ENCODE measurements at regions not wholly inside any gene's neighbourhood (a gene's known extent, or its start where the extent isn't known, plus 50 kb on each side); places are given as distances from the start of the nearest gene placed in this dataset.
A peak's percentile ranks its signal among the peaks of the same experiment; 100 is the strongest.

GRCh38 chr15:39131609-39132008 lies 449.3 kb upstream of the THBS1 start:
- no peak for DNase-seq

DNA sequence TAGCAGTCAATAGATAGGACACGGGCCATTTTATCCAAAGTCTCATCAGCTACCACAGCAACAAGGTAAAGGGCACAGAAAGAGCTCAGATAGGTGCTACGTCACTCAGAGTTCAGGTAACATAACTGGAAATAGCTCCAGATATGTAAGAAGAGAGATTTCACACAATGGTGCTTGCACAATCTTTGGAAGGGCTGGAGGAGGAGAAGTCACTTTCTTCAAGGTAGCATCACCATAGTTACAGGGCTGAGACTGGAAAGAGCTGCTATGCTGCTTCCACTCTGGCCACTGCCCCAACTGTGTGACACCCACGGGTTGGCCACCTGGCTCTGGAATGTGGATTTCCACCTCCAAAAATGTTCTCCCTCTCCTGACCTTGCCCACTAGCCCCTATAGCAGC lies 448.8 kb upstream of the THBS1 start:
- no peak for DNase-seq

GRCh38 chr15:39132954-39133600 lies 447.8 kb upstream of the THBS1 start:
- DNase-seq: no peak

- no peak for DNase-seq
These were observed 446.6 kb upstream of the THBS1 start for GRCh38 chr15:39134282-39134681.

- no peak for DNase-seq
These were observed 444.9 kb upstream of the THBS1 start for GRCh38 chr15:39135989-39136388.

- DNase-seq: no peak
These were observed 441.3 kb upstream of the THBS1 start for GRCh38 chr15:39139431-39140059.

- peak; percentile 54 for DNase-seq
These were observed 440.7 kb upstream of the THBS1 start for GRCh38 chr15:39140060-39140604.

DNA sequence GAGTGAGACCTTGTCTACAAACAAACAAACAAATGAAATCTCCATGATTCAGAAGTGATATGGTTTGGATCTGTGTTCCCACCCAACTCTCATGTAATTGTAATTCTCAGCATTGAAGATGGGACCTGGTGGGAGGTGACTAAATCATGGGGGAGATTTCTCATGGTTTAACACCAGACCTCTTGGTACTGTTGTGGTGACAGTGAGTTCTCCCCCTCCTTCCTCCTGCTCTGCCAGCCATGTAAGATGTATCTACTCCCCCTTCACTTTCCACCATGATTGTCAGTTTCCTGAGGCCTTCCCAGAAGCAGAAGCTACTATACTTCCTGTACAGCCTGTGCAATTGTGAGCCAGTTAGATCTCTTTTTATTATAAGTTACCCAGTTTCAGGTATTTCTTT lies 438.4 kb upstream of the THBS1 start:
- no peak for DNase-seq

DNA sequence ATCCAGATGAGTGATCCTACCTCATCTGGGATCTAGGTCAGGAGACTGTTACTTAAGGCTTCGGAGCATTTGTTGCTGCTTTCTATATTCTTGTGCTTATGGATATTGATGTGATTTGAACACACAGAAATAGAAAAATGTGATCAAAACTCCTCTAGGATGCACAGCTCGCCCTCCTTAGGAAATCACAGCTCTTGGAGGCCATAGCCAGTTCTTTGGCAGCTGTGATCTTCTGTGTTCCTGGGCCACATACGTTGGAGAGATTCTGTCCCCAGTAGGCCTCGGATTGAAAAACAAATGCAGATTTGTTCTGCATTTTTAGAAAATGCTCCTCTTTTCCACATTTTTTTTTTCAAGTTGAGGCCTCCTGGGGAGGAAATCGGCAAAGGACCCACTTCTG lies 437.4 kb upstream of the THBS1 start:
- DNase-seq: no peak

DNA sequence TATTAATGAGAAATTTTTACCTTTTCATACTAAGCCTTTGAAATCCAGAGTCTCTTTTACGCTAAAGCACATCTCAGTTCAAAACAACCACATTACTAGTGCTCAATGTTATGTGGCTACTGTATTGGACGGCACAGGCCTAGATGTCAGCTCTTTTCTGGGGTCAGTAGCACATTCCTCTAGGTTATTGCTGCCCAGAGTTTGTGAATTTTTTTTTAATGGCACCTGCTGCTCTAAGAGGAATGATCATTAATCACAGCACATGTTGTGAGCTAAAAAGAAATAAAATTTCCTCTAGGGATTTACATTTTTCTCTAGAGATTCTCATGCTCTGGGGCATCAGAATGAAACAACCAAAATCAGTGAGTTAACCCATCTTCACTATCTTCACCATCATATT lies 436.8 kb upstream of the THBS1 start:
- DNase-seq: no peak

GRCh38 chr15:39144613-39145499 lies 436.0 kb upstream of the THBS1 start:
- peak; percentile 49 for DNase-seq

GRCh38 chr15:39145854-39146625 lies 434.8 kb upstream of the THBS1 start:
- DNase-seq: no peak

GRCh38 chr15:39149636-39150150 lies 431.2 kb upstream of the THBS1 start:
- no peak for DNase-seq

DNA sequence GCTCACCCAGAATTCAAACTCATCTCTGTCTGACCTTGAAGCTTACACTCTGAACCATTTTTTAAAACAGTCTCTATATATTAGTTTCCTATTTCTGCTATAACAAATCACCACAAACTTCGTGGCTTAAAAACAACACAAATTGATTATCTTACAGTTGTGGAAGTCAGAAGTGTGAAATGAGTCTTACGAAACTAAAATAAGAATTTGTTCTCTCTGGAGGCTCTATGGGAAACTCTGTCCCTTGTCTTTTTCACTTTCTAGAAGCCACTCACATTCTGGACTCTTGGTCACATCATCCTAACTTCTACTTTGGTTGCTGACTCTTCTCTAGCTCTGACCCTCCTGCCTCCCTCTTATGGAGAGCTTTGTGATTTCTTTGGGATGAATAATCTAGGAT lies 429.3 kb upstream of the THBS1 start:
- DNase-seq: no peak

- DNase-seq: no peak
These were observed 427.7 kb upstream of the THBS1 start for GRCh38 chr15:39153058-39153714.

DNA sequence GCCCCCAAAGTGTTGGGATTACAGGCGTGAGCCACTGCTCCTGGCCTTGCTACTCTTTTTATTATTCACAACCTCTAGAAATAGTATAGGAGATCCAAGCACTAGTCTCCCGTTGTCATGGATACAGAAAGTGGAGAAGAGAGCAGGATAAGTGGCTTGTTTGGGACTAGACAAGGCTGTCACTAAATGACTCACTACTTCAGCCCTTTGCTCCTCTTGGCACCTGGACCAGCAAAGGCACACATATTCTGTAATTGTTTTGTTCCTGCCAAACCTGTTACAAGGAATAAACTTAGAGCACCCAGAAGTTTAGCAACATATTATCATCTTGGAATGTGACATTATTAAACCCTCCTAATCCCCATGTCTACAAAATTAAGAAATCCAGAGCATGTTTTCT lies 427.2 kb upstream of the THBS1 start:
- no peak for DNase-seq

GRCh38 chr15:39154227-39154638 lies 426.6 kb upstream of the THBS1 start:
- DNase-seq: no peak

DNA sequence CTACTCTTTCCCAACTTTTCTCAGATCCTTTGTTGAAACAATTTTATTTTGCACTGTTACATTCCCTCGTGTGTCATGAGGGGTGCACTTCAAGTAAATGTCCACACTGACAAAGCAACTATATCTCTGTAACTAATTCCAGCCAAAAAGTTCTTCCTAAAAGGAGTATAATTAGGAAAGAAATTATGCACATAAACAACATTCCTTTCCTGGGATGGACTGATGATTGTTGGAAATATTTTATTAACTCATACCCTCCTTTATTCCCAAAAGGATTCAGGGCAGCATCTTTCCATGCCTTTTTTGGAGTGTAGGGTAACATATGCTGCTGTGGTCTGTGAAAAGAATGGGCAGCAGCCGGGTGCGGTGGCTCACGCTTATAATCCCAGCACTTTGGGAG lies 426.1 kb upstream of the THBS1 start:
- DNase-seq: no peak

DNA sequence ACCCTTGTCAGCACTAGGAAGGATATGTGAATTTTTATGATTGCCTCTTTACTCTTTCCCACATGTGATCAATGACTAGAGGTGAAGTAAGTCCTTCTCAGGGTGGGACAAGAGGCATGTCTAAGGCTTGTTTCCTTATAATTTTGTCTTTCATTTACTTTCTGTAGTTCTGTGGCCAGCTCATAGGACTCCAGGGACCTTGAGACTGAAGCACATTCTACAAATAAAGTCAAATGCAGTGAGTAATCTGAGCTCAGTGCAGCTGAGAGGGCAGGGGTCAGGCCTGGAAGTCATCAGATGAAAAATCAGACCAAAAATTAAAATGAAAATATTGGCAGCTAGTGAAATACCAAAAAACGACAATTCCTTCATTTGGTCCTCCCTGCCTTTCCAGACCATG lies 424.7 kb upstream of the THBS1 start:
- DNase-seq: no peak

- DNase-seq: no peak
These were observed 424.1 kb upstream of the THBS1 start for GRCh38 chr15:39156646-39157250.

DNA sequence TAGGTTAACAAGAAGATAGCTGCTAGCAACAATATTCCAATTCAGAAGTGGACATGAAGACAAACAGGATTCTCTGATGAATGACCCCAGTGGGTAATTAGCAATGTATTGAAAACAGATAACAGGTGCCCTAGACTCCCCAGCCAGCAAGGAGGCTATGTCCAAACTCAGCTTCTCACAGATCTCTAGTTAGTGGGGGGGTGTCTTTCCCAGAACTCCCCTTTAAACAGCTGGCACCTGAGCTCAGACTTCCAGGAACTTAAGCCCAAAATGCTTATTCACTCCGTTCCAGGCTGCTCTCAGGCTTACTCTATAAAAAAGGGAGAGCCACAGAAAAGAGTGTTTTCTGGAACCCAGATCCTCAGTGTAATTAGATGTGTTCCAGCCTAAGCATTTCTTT lies 423.0 kb upstream of the THBS1 start:
- DNase-seq: no peak

GRCh38 chr15:39159833-39160232 lies 421.0 kb upstream of the THBS1 start:
- no peak for DNase-seq

All from NCI-H82 (cell line).